AG10803 (cell line): ENCODE measurements at regions not wholly inside any gene's neighbourhood (a gene's known extent, or its start where the extent isn't known, plus 50 kb on each side); places are given as distances from the start of the nearest gene placed in this dataset.

Experiments
- DNase-seq: peaks from one replicate; pipeline ENCODE4 v3.0.0; 2010; ENCODE audit warnings: low read depth
- H3K4me3 ChIP-seq: 2 replicates; pipeline ENCODE4 v1.5.1; 2011; ENCODE audit warnings: mild to moderate bottlenecking, low read length, control low read depth
- CTCF ChIP-seq: conservative IDR thresholded peaks from 2 replicates; pipeline ENCODE4 v1.5.1; 2011; ENCODE audit warnings: mild to moderate bottlenecking, low read length, control low read depth, inconsistent platforms

- no peak for TF ChIP-seq CTCF
- no peak overlapping the region for H3K4me3 ChIP-seq
- DNase-seq = no peak
These were observed 84.9 kb upstream of the ST8SIA3 start for GRCh38 chr18:57267368-57267925.

GRCh38 chr18:57269756-57270155 lies 82.6 kb upstream of the ST8SIA3 start:
- no peak for TF ChIP-seq CTCF
- no peak for DNase-seq
- H3K4me3 ChIP-seq = no peak overlapping the region

GRCh38 chr18:57270156-57270555 lies 82.2 kb upstream of the ST8SIA3 start:
- no peak for TF ChIP-seq CTCF
- DNase-seq = no peak
- no peak overlapping the region for H3K4me3 ChIP-seq

GRCh38 chr18:57273194-57273593 lies 79.2 kb upstream of the ST8SIA3 start:
- no peak for TF ChIP-seq CTCF
- no peak overlapping the region for H3K4me3 ChIP-seq
- no peak for DNase-seq

DNA sequence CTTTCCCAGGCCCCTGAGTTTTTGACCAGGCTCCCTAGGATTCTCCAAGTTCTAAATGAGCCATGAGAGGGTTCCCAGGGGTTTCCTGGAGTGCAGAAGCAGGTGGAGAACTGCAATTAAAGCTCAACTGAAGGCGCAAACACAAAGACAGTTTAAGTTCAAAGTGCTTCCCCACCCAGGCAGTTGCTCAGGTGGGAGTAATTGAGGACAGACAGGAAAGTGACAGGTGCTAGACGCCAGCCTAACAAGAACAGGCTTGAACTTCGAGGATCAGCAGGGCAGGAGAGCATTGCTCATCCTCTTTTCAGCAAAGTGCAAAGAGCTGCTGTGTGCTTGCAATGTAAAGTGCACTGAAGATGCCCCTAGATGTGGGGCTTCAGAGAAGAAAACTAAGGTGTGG lies 77.2 kb upstream of the ST8SIA3 start:
- DNase-seq = no peak
- TF ChIP-seq CTCF = no peak
- no peak overlapping the region for H3K4me3 ChIP-seq

DNA sequence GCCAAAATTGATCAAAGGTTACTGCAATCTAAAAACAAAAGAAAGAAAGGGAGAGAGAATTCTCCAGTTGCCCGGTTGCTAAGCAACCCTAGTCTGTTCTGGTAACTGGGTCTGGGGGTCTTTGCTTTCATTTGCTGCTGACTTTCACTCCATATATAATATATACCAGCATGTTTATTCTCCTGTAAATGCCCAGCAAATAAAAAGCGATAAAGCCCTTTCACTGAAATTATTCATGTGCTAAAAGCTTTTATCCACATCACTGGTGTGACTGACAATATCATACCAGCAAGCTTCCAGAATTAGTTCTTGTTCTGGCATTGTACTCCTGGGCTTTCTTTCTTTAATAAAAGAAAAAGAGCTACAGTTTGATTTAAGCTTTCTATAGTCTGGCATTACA lies 75.5 kb upstream of the ST8SIA3 start:
- DNase-seq = no peak
- H3K4me3 ChIP-seq = no peak overlapping the region
- no peak for TF ChIP-seq CTCF

DNA sequence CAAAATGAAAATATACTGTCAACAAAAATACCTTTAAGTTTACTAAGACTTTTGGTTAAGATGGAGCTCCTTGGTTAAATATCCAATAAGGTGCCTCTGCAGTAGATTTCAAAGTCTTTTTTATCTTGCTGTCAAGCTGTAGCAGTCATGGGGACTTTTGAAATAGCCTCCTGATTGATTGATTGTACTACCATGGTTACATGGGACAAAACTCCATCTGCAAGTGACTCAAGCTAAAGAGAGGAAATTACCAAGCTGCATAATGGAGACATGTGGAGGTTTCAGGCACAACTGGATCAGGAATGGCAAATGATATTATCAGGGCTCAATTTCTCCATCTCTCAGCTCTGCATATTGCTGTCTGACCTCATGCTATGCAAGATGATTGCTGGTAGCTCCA lies 73.4 kb upstream of the ST8SIA3 start:
- no peak overlapping the region for H3K4me3 ChIP-seq
- no peak for TF ChIP-seq CTCF
- no peak for DNase-seq
